ENCODE measurements at regions not wholly inside any gene's neighbourhood (a gene's known extent, or its start where the extent isn't known, plus 50 kb on each side); places are given as distances from the start of the nearest gene placed in this dataset.

DNA sequence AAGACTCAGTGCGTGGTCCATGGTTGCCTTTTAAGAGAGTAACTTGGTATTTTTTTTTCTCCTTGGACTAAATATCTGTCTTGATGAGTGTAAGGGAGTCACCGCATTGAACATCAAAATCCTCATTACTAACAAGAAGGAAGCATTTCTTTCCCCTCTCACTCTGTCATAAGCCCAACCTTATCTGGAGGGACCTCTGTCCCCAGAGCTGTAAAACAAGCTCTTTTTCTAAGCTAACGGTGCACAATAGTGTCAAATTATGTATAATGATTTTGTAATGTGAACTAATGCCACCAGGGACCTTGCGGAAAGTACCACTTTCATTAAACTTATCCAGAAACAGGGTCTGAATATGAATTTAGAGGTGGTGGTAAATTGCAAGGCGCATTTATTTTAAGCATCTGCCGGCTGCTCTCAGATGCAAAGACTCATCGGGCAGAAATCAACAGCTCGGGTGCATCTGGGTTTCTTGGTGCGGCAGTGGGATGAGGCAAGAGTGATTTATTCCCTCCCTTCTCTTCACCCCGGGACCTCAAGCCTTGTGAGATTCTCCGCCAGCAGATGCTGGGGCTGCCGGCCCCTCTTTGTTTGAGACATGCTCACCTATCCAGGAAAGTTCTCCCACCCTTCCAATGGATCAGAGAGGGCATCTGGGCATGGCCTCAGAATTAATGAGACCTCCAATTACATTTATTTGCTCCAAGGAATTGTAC, 95.2 kb upstream of the IRX3 start:
- TF ChIP-seq, protein P1, sequence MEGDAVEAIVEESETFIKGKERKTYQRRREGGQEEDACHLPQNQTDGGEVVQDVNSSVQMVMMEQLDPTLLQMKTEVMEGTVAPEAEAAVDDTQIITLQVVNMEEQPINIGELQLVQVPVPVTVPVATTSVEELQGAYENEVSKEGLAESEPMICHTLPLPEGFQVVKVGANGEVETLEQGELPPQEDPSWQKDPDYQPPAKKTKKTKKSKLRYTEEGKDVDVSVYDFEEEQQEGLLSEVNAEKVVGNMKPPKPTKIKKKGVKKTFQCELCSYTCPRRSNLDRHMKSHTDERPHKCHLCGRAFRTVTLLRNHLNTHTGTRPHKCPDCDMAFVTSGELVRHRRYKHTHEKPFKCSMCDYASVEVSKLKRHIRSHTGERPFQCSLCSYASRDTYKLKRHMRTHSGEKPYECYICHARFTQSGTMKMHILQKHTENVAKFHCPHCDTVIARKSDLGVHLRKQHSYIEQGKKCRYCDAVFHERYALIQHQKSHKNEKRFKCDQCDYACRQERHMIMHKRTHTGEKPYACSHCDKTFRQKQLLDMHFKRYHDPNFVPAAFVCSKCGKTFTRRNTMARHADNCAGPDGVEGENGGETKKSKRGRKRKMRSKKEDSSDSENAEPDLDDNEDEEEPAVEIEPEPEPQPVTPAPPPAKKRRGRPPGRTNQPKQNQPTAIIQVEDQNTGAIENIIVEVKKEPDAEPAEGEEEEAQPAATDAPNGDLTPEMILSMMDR (IDR thresholded peaks at IDR 0.05; ENCODE audit: poor library complexity, severe bottlenecking): no peak
- TF ChIP-seq EZH2 (IDR thresholded peaks at IDR 0.05; ENCODE audit: borderline replicate concordance, insufficient read depth, low read length, poor library complexity, severe bottlenecking): no peak
- no peak for TF ChIP-seq RAD21 (conservative IDR thresholded peaks at IDR 0.05)
- no peak for TF ChIP-seq EP300 (conservative IDR thresholded peaks at IDR 0.05; ENCODE audit: poor library complexity, severe bottlenecking)
